GM10266 (cell line): ENCODE measurements at regions not wholly inside any gene's neighbourhood (a gene's known extent, or its start where the extent isn't known, plus 50 kb on each side); places are given as distances from the start of the nearest gene placed in this dataset.
A peak's percentile ranks its signal among the peaks of the same experiment; 100 is the strongest.
"Not testable (repeated sequence)": the region's sequence is repeated elsewhere in the genome, so short reads cannot be mapped to it uniquely, and the experiment has no call there.

Experiments used
- DNase-seq: peaks from one replicate; pipeline ENCODE4 v3.0.0; 2012; ENCODE audit errors: extremely low spot score
- TF ChIP-seq, protein P1 (sequence below): IDR thresholded peaks from 2 replicates; pipeline ENCODE4 v1.5.1; 2012; ENCODE audit warnings: mild to moderate bottlenecking, low read depth; ENCODE audit not compliant: control insufficient read depth, insufficient read depth; ENCODE audit errors: missing control alignments

DNA sequence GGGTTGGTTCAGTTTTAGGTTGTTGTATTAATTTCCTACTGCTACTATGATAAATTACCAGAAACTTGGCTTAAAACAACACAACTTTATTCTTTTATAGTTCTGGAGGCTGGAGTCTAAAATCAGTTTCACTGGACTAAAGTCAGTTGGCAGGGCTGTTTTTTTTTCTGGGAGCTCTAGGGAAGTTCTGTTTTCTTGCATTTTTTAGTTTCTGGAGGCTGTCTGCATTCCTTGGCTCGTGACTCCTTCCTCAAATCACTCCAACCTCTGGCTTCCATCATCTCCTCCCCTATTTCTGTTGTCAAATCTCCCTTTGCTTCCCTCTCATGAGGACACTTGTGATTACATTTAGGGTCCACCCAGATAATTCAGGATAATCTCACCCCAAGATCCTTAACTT lies 51.3 kb upstream of the SUB1 start:
- DNase-seq, result no peak
- TF ChIP-seq, protein P1, sequence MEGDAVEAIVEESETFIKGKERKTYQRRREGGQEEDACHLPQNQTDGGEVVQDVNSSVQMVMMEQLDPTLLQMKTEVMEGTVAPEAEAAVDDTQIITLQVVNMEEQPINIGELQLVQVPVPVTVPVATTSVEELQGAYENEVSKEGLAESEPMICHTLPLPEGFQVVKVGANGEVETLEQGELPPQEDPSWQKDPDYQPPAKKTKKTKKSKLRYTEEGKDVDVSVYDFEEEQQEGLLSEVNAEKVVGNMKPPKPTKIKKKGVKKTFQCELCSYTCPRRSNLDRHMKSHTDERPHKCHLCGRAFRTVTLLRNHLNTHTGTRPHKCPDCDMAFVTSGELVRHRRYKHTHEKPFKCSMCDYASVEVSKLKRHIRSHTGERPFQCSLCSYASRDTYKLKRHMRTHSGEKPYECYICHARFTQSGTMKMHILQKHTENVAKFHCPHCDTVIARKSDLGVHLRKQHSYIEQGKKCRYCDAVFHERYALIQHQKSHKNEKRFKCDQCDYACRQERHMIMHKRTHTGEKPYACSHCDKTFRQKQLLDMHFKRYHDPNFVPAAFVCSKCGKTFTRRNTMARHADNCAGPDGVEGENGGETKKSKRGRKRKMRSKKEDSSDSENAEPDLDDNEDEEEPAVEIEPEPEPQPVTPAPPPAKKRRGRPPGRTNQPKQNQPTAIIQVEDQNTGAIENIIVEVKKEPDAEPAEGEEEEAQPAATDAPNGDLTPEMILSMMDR, result no peak

DNA sequence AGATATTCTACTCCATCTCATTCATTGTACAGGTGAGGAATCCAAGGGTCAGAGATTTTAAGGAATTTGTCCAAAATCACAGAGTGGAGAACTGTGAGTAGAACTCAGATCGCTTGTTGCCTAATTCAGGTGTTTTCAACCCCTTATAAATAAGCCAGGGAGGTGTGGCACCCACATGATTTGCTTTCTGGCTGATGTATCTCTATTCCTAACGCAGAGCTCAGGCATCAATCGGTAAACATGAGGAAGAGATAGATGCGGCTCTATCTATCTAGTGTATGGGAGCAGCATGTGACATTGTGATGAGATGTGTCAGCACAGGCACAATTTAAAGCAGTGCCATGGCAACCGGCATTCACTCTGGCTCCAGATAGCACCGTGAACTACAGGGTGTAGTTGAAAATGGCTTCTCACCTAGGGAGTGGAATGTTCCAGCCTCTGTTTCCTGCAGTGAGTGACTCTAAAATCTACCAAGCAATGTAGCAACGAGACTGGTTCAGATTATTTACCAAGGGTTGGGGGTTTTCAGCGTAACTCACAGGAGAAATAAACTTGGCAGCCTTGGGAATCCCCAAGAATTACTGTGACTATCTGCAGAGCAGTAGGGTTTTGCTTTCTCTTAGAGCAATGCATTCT lies 53.4 kb upstream of the SUB1 start:
- TF ChIP-seq, protein P1, result no peak
- DNase-seq, result peak; percentile 43

DNA sequence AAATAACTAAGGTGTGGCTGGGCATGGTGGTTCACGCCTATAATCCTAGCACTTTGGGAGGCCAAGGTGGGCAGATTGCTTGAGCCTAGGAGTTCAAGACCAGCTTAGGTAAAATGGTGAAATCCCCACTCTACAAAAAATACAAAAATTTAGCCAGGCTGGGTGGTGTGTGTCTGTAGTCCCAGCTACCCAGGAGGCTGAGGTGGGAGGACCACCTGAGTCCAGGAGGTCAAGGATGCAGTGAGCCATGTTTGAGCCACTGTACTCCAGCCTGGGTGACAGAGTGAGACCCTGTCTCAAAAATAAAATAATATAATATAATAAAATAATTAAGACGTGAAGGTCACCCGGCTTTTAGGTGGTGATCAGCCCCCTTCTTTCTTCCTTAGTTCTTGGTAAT lies 58.0 kb upstream of the SUB1 start:
- not testable (repeated sequence) for DNase-seq

DNA sequence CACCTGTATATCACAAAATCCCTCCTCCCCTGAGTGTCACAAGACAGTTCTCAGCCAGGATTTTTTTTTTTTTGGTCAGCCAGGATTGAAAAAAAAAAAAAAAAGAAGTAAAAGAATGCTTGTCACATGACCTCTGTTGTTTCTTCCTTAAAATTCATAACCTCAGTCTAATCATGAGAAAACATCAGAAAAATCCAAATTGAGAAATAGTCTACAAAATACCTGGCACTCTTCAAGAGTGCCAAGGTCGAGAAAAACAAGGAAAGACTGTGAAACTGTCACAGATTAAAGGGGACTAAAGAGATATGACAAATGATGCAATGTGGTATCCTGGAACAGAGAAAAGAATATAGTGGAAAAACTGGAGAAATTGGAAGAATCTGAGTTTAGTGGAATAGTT lies 58.5 kb upstream of the SUB1 start:
- DNase-seq, result no peak
- TF ChIP-seq, protein P1, result no peak

DNA sequence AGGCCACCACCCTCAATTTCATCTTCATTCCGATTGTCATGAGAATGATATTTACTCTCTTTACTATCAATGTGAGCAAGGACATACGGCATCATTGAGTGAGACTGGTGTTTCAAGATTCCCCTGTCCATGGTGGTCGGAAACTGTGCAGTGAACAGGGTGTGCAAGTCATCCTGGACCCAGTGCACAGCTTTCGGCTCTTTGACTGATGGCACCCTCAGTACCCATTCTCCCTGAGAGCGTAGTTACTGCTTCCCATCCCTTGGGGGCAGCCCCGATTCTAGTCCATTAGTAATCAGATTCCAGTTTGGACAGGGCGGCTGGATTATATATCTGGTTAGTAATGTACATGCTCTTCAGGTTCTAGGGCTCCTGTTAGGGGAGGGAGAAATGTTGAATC lies 61.7 kb upstream of the SUB1 start:
- DNase-seq, result no peak
- TF ChIP-seq, protein P1, result no peak

DNA sequence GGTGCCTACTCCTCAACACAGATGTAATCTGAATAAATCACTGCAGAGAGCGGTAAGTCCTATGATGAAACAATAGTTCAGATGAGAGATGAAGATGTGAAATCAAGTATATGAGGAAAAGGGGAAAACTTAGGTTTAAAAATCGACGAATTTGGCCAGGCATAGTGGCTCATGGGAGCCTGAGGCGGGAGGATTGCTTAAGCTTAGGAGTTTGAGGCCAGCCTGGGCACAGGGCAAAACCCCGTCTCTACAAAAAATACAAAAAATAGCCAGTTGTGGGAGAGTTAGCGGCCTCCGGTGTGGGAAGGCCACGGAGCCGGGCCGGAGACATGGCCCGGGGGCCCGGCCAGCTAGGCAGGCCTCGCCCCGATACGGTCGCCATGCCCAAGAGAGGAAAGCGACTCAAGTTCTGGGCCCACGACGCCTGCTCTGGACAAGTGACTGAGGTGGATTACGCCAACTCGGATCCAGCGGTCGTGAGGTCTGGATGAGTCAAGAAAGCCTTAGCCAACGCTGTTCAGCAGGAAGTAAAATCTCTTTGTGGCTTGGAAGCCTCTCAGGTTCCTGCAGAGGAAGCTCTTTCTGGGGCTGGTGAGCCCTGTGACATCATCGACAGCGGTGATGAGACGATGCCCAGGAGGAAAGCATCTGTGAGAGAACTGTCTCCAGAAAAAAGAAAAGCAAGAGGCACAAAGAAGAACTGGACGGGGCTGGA lies 62.8 kb upstream of the SUB1 start:
- no peak for DNase-seq
- TF ChIP-seq, protein P1, result no peak

DNA sequence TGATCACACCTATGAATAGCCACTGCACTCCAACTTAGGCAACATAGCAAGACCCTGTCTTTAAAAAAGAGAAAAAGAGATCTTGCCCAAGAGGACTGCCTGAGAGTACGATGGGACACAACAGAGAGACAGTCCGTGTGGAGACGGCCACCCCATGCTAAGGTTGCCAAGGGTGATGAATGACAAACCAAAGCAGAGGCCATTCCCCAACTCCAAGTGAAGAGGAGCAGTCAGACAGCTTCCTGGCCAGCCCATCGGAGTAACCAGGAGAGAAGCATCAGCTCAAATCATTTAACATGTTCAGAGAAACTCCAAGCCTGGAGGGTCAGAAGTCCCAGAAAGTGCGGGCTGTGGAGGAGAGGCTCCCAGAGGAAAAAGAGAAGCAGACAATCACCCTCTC lies 63.9 kb upstream of the SUB1 start:
- TF ChIP-seq, protein P1, result no peak
- no peak for DNase-seq
